ENCODE measurements at regions not wholly inside any gene's neighbourhood (a gene's known extent, or its start where the extent isn't known, plus 50 kb on each side); places are given as distances from the start of the nearest gene placed in this dataset.

DNA sequence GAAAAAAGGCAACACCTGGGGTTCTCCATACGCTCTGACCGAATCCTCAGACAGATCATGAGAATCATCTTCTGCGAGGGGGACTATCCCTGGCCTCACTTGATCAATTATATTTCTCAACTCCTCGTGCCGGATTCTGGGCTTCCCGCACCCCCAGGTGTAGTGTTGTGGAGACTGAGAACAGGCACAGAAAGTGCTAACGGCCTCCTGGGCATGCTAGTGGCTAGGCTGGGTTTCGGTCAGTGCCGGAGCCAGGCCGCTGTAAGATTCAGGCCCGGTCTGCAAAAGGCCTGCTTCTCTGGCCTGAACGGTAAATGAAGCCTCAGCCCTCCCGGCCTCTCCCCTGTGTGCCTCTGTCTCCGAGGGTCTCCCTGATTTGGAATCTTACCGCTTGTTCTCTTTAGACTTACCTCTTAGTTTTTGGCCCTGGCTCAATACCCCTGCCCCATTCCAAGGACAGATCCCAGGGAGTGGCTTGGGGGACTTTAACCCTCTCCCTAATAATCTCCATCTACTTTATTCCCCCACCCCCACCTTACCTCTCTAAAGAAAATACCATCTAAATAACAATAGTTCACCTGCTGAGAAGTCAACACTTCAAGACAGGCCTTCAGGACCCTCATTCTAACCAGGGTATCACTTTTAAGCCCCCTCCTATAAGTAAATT, 79.0 kb upstream of the MEDAG start:
- no peak for TF ChIP-seq CTCF (conservative IDR thresholded peaks at IDR 0.05; ENCODE audit: low read depth, low read length)
- TF ChIP-seq EZH2 (IDR thresholded peaks at IDR 0.05; ENCODE audit: borderline replicate concordance, low read depth, low read length, poor library complexity, severe bottlenecking): no peak

All from A673 (cell line).